ENCODE measurements at regions not wholly inside any gene's neighbourhood (a gene's known extent, or its start where the extent isn't known, plus 50 kb on each side); places are given as distances from the start of the nearest gene placed in this dataset.

DNA sequence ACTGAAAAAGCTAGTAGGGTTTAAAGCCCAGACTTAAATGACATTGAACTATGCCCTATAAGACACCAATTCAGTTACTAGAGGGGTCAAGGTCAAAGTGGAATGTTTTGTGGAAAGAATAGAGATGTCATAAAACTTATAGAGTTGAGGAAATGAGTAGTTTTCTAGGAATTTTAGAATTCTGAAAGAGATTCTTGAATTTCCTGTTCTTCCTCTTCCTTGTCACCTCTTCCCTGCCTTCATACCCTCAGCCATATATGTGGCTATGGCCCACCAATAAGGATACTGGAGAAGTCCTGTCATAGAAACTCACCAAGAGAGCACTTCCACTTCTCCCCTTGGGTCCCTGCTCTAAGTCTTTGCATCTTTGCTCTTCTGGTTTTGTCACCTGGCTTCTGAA, 104.9 kb upstream of the TGFBR2 start:
- TF ChIP-seq, protein P1, sequence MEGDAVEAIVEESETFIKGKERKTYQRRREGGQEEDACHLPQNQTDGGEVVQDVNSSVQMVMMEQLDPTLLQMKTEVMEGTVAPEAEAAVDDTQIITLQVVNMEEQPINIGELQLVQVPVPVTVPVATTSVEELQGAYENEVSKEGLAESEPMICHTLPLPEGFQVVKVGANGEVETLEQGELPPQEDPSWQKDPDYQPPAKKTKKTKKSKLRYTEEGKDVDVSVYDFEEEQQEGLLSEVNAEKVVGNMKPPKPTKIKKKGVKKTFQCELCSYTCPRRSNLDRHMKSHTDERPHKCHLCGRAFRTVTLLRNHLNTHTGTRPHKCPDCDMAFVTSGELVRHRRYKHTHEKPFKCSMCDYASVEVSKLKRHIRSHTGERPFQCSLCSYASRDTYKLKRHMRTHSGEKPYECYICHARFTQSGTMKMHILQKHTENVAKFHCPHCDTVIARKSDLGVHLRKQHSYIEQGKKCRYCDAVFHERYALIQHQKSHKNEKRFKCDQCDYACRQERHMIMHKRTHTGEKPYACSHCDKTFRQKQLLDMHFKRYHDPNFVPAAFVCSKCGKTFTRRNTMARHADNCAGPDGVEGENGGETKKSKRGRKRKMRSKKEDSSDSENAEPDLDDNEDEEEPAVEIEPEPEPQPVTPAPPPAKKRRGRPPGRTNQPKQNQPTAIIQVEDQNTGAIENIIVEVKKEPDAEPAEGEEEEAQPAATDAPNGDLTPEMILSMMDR (IDR thresholded peaks at IDR 0.05) = no peak
- TF ChIP-seq POLR2A (IDR thresholded peaks at IDR 0.05) = no peak
